Stimulated activated CD8-positive, alpha-beta memory T cell treated with anti-CD3 and anti-CD28 coated beads, Interleukin-7, amount 100 ng/mL, for 48 hours (primary cell): ENCODE measurements at regions not wholly inside any gene's neighbourhood (a gene's known extent, or its start where the extent isn't known, plus 50 kb on each side); places are given as distances from the start of the nearest gene placed in this dataset.

ENCODE experiments used
- DNase-seq, 2 donors: peaks; one replicate each; pipeline ENCODE4 v3.0.0-alpha.2; 2020; ENCODE audit warnings: low read depth in 1 of 2; ENCODE audit errors: extremely low read depth in 1 of 2

DNA sequence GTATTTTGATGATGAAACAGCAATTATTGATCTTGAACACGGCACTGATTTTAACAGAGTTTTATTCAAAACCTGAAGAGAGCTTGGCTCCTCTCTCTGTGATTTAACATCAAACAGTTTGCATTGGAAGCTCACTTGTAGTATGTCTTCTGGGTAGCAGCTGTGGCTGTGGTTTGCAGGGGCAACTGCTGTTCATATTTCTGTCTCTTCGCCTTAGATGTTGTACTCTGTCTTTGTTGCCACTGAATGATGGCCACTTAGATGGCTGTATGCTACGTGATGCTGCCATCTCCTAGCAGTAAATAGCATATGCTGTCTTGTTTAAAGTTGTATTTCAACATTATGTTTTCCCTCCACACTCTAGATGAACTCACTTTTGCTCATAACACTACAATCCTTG is 1743.0 kb upstream of the TENM3 start:
- DNase-seq: no peak

GRCh38 chr4:180512801-180513475 is 1730.3 kb upstream of the TENM3 start:
- DNase-seq: no peak

- no peak for DNase-seq
These were observed 1724.3 kb upstream of the TENM3 start for GRCh38 chr4:180518906-180519305.

DNA sequence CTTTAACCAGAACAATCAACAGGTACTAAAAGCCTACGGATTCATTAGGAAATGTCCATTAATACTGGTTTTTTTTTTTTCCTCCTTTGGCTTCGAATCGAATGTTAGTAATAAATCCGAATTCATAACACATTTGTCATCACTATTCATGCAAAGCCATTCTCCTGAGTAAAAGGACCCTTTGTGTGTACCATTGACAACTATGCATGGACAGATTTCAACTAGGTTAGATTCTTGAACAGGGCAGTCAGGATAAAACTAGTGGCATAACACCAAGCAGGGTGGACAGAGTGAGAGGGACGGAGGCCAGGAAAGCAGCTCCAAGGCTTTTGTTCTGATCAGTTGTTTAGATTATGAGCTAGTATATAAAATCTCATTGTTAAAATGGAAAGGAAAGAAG is 1722.0 kb upstream of the TENM3 start:
- DNase-seq: no peak

- no peak for DNase-seq
These were observed 1717.6 kb upstream of the TENM3 start for GRCh38 chr4:180525523-180526077.

GRCh38 chr4:180528003-180528402 is 1715.2 kb upstream of the TENM3 start:
- no peak for DNase-seq

DNA sequence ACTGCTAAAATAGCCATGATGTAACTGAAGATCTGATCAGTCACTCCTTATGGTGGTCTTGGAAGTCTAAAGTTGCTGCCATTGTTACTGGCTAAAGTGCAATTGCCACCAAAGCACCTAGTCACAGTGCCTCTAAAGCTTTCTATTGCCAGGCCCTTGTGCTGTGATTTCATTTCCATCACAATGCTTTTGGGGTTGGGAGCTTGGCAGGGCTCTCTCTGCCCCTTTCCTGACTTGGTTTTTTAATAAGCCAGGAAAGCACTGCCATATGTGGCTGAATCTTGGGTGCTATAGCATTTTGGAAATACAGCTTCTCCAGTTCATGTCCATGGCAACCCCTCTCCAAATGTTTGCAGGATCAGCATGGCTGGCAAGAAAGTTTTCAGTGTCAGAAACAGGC is 1712.4 kb upstream of the TENM3 start:
- DNase-seq: no peak

DNA sequence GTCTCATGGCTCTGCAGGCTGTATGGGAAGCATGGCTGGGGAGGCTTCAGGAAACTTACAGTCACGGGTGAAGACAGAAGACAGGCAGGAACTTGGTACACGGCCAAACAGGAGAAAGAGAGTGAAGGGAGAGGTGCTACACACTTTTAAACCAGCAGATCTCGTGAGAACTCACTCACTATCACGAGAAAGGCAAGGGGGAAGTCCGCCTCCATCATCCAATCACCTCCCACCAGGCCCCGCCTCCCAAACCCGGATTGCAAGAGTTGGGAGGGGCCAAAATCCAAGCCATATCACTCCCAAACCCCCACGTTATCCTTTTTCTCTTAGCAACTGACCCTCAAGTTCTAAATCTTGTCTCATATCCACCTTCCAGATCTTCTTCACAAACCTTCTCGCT is 1710.5 kb upstream of the TENM3 start:
- DNase-seq: no peak

GRCh38 chr4:180538384-180539057 is 1704.7 kb upstream of the TENM3 start:
- no peak for DNase-seq

- no peak for DNase-seq
These were observed 1703.9 kb upstream of the TENM3 start for GRCh38 chr4:180539284-180539683.

GRCh38 chr4:180541678-180542077 is 1701.5 kb upstream of the TENM3 start:
- DNase-seq: no peak

DNA sequence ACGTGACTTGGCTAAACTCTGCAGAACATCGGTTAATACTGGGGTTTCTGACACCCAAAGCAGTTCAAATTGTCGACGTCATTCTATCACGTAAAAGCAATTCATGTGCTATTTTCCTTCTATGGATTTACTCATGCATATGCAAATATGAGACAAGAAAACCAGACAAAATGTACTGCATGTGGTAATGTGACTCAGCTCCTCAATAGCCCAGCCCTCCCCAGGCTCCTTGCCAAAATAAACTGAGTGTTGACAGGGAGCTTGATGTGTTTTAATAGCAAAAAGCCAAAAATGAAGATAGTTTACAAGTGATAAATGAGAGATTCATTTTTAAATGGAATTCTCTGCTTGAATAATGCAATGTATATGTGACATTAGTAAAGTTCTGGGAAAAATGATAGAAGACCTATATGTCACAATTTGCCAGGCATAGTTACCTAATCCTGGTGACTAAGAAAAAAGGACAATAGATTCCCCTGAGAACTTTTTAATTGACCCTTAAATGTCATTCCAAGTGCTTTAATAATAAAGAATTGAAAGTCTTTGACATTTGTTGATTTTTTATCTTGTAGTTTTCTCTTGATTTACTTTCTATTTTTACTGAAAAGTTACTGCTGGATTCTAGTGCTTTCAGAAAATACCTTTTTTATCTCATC is 1700.6 kb upstream of the TENM3 start:
- no peak for DNase-seq

DNA sequence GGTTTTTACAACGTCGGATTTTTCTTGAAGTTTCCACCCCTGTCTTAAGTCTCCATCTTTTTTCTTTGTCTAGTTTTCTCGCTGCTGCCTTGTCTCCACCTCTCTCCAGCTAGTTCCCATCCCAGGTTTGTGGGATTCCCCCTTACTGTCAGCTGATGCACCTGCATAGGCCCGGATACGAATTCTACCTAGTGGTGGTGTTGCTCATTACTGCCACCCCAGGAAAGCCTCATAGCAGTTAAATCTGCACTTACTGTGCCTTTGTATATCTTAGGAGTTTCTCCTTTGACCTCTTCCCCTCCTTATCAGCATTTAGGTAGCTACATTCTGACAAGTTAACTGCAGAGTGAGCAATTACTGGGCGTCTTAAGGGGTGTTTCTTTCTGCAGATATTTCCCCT is 1693.1 kb upstream of the TENM3 start:
- no peak for DNase-seq

DNA sequence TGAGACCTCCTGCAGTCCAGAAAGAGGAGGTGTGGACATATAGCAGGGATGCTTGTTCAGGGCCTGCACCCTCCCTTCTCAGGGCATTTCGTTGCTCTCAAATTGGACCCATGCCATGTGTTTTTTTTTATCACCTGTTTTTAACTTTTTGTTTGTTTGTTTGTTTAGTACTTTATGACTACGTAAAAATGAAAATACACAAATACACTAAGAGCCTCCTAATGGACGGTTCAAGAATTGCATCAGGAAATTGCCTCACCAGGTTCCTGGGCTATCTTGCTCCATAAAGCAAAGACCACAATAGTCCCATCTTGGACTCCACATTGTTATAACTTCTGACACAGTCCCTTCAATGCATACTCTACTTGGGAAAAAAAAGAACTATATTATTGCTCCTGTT is 1685.9 kb upstream of the TENM3 start:
- no peak for DNase-seq

GRCh38 chr4:180557950-180558349 is 1685.3 kb upstream of the TENM3 start:
- DNase-seq: no peak

- DNase-seq: no peak
These were observed 1684.8 kb upstream of the TENM3 start for GRCh38 chr4:180558427-180558826.

GRCh38 chr4:180560896-180561295 is 1682.3 kb upstream of the TENM3 start:
- DNase-seq: no peak

DNA sequence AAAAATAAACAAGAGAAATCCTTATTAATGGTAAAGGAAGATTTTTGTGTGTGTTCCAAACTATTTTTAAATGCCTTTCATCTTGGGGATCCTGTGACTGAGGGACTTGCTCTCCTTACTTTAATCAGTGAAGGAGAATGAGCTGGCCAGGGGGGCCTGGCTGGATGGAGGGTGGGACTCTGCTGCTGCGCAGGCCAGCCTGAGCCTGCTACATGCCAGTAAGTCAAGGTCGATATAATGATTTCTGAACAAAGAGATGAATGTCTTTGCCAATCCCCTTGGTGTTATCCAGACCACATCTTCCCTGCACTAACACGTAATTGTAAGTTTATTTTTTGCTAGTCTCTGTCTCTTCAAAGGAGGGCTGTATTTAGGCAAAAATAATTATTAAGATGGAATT is 1679.2 kb upstream of the TENM3 start:
- DNase-seq: no peak

DNA sequence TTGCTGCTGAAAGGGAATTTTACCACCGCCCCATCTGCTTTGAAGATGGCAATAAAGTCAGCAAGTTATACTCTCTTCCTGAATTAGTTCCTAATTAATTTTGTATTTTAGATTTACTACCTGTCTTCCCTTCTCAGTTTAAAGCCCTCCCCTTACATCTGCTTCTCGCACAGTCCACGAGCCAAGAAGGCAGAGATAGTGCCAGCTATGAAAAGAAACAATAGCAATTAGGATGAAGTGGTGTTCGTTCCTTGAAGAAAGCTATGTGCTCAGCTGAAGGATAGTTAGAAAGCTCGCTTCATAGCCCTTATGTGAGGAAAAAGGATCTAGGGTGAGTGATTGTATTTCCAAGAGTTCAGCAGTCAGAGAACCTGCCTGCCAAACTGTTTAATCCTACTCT is 1678.8 kb upstream of the TENM3 start:
- DNase-seq: no peak

DNA sequence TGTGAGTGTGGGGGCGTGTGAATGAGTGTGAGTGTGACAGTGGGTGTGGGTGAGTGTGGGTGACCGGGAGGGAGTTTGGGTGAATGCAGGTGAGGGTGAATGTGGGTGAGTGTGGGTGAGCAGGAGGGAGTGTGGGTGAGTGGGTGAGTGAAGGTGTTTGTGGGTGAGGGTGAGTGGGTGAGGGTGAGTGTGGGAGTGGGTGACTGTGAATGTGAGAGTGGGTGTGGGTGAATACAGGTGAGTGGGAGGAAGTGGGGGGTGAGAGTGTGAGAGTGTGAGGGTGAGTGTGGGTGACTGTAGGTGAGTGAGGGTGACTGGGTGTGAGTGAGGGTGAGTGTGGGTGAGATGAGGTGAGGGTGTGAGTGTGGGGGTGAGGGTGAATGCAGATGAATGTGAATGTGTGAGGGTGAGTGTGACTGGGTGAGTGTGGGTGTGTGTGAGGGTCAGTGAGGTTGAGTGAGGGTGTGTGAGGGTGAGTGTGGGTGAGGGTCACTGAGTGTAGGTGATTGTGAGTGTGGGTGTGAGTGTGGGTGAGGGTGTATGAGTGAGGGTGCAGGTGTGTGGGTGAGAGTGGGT is 1677.3 kb upstream of the TENM3 start:
- DNase-seq: no peak

GRCh38 chr4:180566492-180566891 is 1676.7 kb upstream of the TENM3 start:
- no peak for DNase-seq

DNA sequence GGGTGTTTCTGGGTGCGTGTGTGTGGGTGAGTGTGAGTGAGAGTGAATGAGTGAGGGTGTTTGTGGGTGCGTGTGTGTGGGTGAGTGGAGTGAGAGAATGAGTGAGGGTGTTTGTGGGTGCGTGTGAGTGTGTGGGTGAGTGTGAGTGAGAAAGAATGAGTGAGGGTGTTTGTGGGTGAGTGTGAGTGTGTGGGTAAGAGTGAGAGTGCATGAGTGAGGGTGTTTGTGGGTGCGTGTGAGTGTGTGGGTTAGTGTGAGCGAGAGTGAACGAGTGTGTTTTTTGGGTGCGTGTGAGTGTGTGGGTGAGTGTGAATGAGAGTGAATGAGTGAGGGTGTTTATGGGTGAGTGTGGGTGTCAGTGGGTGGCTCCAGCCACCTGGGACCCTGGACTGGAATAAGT is 1676.1 kb upstream of the TENM3 start:
- DNase-seq: no peak
